Keratinocyte (primary cell): ENCODE measurements at regions not wholly inside any gene's neighbourhood (a gene's known extent, or its start where the extent isn't known, plus 50 kb on each side); places are given as distances from the start of the nearest gene placed in this dataset.

ENCODE experiments used
- DNase-seq: peaks from one replicate; pipeline ENCODE4 v3.0.0-alpha.2; 2011; ENCODE audit warnings: low read depth, missing footprints, low spot score
- FAIRE-seq: peaks from 2 replicates; lab custom pipeline; 2011; peaks lifted over from hg19 to GRCh38; lab: Jason Lieb, UNC
- H2AFZ ChIP-seq: 2 replicates; pipeline ENCODE4 v1.6.0; 2012; ENCODE audit warnings: low read length, control low read depth, inconsistent platforms; ENCODE audit not compliant: control insufficient read depth
- H3K27ac ChIP-seq: 2 replicates; pipeline ENCODE4 v1.5.1; 2011; ENCODE audit warnings: low read length; ENCODE audit not compliant: control insufficient read depth, insufficient read depth
- H3K27me3 ChIP-seq: 3 replicates; pipeline ENCODE4 v1.6.0; 2011; ENCODE audit warnings: low read length; ENCODE audit not compliant: control insufficient read depth, insufficient read depth; ENCODE audit errors: extremely low read depth
- H3K36me3 ChIP-seq, 2 experiments: 2 replicates in 1 of 2; 3 replicates in 1 of 2; pipeline ENCODE4 v1.5.1; 2011; ENCODE audit warnings: low read length in 2 of 2, mild to moderate bottlenecking in 1 of 2; ENCODE audit not compliant: control insufficient read depth in 2 of 2, insufficient read depth in 2 of 2; ENCODE audit errors: extremely low read depth in 1 of 2
- H3K4me1 ChIP-seq: 3 replicates; pipeline ENCODE4 v1.5.1; 2011; ENCODE audit warnings: low read length; ENCODE audit not compliant: control insufficient read depth, insufficient read depth; ENCODE audit errors: extremely low read depth
- H3K4me2 ChIP-seq: 3 replicates; pipeline ENCODE4 v1.6.0; 2011; ENCODE audit warnings: low read depth, low read length; ENCODE audit not compliant: control insufficient read depth, insufficient read depth; ENCODE audit errors: extremely low read depth
- H3K4me3 ChIP-seq, 3 experiments: fragments of 200-600 bp in 1 of 3; sonication (generic) in 1 of 3; 2 replicates in 2 of 3; 3 replicates in 1 of 3; pipeline ENCODE4 v1.5.1; 2011 to 2016; ENCODE audit warnings: low read length in 3 of 3, mild to moderate bottlenecking in 3 of 3, control low read depth in 2 of 3, inconsistent platforms in 1 of 3, low read depth in 1 of 3, mixed read lengths in 1 of 3, mixed run types in 1 of 3, moderate library complexity in 1 of 3; ENCODE audit not compliant: control insufficient read depth in 2 of 3, insufficient read depth in 2 of 3; ENCODE audit errors: extremely low read depth in 1 of 3
- H3K79me2 ChIP-seq: 2 replicates; pipeline ENCODE4 v1.6.0; 2012; ENCODE audit warnings: low read length; ENCODE audit not compliant: control insufficient read depth, insufficient read depth
- H3K9ac ChIP-seq: 3 replicates; pipeline ENCODE4 v1.6.0; 2011; ENCODE audit warnings: low read length; ENCODE audit not compliant: control insufficient read depth, insufficient read depth; ENCODE audit errors: extremely low read depth
- H3K9me1 ChIP-seq: 3 replicates; pipeline ENCODE4 v1.6.0; 2011; ENCODE audit warnings: low read length; ENCODE audit not compliant: control insufficient read depth, insufficient read depth; ENCODE audit errors: extremely low read depth
- H3K9me3 ChIP-seq: 2 replicates; pipeline ENCODE4 v1.5.1; 2012; ENCODE audit warnings: low read depth, low read length; ENCODE audit not compliant: control insufficient read depth
- H4K20me1 ChIP-seq: 3 replicates; pipeline ENCODE4 v1.6.0; 2011; ENCODE audit warnings: low read length; ENCODE audit not compliant: control insufficient read depth, insufficient read depth; ENCODE audit errors: extremely low read depth
- EZH2 ChIP-seq: IDR thresholded peaks from one replicate; pipeline ENCODE4 v1.6.1; 2012; ENCODE audit warnings: inconsistent platforms, mild to moderate bottlenecking, low read length, moderate library complexity
- dilution Hi-C: fragments of 300-500 bp; cut with MboI; formaldehyde crosslinking; loops from one replicate; pipeline ENCODE4 v1.7.0; 2020; ENCODE audit warnings: low sequenced_read_pairs; ENCODE audit not compliant: extremely low pct_ligation_motif_present
- TF ChIP-seq, protein P1 (sequence below), 3 experiments: IDR thresholded peaks in 1 of 3; conservative IDR thresholded peaks in 1 of 3; optimal IDR thresholded peaks in 1 of 3; 2 replicates in 2 of 3; 3 replicates in 1 of 3; pipeline versions ENCODE3 to v1.5.1; 2011; ENCODE audit warnings: low read length in 3 of 3, mild to moderate bottlenecking in 3 of 3, moderate library complexity in 2 of 3, control low read depth in 1 of 3, inconsistent platforms in 1 of 3; ENCODE audit not compliant: insufficient read depth in 2 of 3; ENCODE audit errors: extremely low read depth in 1 of 3

- no peaks in the 10 kb centered on the region for H3K9me3 ChIP-seq
- no peaks in the 10 kb centered on the region for H4K20me1 ChIP-seq
- H3K4me1 ChIP-seq: no peaks in the 10 kb centered on the region
- H3K4me2 ChIP-seq: no peak overlapping the region
- FAIRE-seq (no peak), DNase-seq (no peak)
- H3K9ac ChIP-seq: no peak overlapping the region
- no peaks in the 10 kb centered on the region for H3K79me2 ChIP-seq
- no peak overlapping the region for H3K27ac ChIP-seq
- no peak overlapping the region for H3K4me3 ChIP-seq
- TF ChIP-seq, protein P1, sequence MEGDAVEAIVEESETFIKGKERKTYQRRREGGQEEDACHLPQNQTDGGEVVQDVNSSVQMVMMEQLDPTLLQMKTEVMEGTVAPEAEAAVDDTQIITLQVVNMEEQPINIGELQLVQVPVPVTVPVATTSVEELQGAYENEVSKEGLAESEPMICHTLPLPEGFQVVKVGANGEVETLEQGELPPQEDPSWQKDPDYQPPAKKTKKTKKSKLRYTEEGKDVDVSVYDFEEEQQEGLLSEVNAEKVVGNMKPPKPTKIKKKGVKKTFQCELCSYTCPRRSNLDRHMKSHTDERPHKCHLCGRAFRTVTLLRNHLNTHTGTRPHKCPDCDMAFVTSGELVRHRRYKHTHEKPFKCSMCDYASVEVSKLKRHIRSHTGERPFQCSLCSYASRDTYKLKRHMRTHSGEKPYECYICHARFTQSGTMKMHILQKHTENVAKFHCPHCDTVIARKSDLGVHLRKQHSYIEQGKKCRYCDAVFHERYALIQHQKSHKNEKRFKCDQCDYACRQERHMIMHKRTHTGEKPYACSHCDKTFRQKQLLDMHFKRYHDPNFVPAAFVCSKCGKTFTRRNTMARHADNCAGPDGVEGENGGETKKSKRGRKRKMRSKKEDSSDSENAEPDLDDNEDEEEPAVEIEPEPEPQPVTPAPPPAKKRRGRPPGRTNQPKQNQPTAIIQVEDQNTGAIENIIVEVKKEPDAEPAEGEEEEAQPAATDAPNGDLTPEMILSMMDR (optimal IDR thresholded peaks at IDR 0.05 in 1 of 3, IDR thresholded peaks at IDR 0.05 in 1 of 3, conservative IDR thresholded peaks at IDR 0.05 in 1 of 3; ENCODE audit: extremely low read depth in 1 of 3, insufficient read depth in 2 of 3, low read length in 3 of 3): no peak
- no peak for TF ChIP-seq EZH2
- no peaks in the 10 kb centered on the region for H3K9me1 ChIP-seq
- dilution Hi-C loops: no loop called here
- H3K27me3 ChIP-seq: no peaks in the 10 kb centered on the region
- no peaks in the 10 kb centered on the region for H3K36me3 ChIP-seq
- peak overlapping the region; percentile 10 for H2AFZ ChIP-seq
Observed at GRCh38 chr6:113539202-113539601, 317.9 kb upstream of the MARCKS start.

GRCh38 chr6:113539623-113540022 lies 317.5 kb upstream of the MARCKS start:
- Histone ChIP-seq H3K27me3 (no peaks in the 10 kb centered on the region), H2AFZ (no peak overlapping the region), H3K79me2 (no peaks in the 10 kb centered on the region), H3K4me3 (no peak overlapping the region), H3K9me1 (no peaks in the 10 kb centered on the region), H3K9me3 (no peaks in the 10 kb centered on the region), H3K9ac (no peak overlapping the region), H4K20me1 (no peaks in the 10 kb centered on the region), H3K4me1 (no peaks in the 10 kb centered on the region), H3K4me2 (no peak overlapping the region), H3K27ac (no peak overlapping the region), H3K36me3 (no peaks in the 10 kb centered on the region)
- TF ChIP-seq, protein P1 (optimal IDR thresholded peaks at IDR 0.05 in 1 of 3, IDR thresholded peaks at IDR 0.05 in 1 of 3, conservative IDR thresholded peaks at IDR 0.05 in 1 of 3; ENCODE audit: extremely low read depth in 1 of 3, insufficient read depth in 2 of 3, low read length in 3 of 3): no peak
- no peak for TF ChIP-seq EZH2
- FAIRE-seq: no peak
- dilution Hi-C loops: no loop called here
- DNase-seq: no peak
